ENCODE measurements at regions not wholly inside any gene's neighbourhood (a gene's known extent, or its start where the extent isn't known, plus 50 kb on each side); places are given as distances from the start of the nearest gene placed in this dataset.
"Not testable (repeated sequence)": the region's sequence is repeated elsewhere in the genome, so short reads cannot be mapped to it uniquely, and the experiment has no call there.

DNA sequence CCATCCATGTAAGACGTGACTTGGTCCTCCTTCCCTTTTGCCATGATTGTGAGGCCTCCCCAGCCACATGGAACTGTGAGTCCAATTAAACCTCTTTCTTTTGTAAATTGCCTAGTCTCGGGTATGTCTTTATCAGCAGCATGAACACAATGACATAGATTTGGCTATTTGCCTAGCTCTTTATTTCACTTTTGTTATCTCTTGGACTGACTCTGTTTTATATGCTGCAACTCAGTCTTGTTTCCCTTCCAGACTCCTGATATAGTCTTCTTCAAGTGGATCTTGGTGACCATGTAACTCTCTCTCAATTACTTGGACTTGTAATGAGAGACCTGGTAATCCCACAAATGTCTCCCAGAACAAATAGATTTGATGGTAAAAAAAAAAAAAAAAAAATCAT lies 627.6 kb downstream of the CCDC85A start:
- no peak for ATAC-seq

DNA sequence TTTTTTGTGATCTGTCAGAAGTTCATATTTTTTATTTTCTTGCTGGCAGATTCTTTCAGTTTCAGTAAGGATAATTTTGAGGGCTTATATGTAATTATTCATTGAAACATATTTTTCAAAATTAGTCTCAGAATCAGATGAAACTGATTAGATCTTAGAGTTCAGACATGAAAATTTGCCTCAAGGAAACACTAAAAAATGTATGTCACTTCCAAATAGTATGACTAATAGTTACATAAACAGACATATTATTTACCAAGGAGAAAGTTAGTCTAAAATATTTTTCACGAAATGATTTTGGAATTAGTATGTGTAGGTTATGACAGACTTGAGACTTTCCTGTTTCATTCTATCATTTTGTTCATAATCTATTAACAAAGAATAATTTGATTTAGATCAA lies 628.6 kb downstream of the CCDC85A start:
- no peak for ATAC-seq

DNA sequence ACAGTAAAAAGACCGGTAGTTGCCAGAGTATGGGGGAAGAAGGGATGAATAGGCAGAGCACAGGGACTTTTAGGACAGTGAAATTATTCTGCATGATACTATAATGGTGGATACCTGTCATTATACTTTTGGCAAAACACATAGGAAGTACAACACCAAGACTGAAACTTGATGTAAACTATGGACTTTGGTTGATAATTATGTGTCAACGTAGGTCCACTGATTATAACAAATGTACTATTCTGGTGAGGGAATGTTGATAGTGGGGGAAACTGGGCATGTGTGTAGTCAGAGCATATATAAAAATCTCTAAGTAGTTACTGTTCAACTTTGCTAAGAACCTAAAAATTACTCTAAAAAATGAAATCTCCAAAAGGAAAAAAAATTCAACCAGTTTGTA lies 629.7 kb downstream of the CCDC85A start:
- no peak for ATAC-seq

DNA sequence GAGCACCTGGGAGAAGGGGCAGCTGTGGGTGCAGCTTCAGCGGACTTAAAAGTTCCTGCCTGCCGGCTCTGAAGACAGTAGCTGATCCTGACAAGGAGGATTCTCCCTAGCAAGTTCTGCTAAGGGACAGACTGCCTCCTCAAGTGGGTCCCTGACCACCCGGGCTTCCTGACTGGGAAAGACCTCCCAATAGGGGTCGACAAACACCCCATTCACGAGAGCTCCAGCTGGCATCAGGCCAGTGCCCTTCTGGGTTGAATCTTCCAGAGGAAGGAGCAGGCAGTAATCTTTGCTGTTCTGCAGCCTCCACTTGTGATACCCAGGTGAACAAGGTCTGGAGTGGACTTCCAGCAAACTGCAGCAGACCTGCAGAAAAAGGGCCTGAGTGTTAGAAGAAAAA lies 632.9 kb downstream of the CCDC85A start:
- no peak for ATAC-seq

DNA sequence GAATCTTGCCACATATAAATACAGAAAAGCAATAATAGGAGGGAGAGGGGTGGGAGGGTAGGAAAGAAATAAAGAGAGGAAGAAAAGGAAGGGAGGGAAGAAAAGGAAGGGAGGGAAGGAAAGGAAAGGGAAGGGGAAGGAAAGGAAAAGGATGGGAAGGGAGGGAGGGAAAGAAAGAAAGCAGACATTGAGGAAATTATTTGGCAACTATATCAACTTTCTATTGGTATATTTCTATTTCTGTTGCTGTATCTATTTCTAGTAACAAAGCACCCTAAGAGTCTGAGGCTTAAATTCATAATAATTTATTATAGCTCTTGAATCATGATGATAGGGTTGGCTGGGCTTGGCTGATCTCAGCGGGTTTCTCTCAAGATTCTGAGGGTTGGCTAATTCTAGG lies 648.0 kb downstream of the CCDC85A start:
- ATAC-seq: no peak

DNA sequence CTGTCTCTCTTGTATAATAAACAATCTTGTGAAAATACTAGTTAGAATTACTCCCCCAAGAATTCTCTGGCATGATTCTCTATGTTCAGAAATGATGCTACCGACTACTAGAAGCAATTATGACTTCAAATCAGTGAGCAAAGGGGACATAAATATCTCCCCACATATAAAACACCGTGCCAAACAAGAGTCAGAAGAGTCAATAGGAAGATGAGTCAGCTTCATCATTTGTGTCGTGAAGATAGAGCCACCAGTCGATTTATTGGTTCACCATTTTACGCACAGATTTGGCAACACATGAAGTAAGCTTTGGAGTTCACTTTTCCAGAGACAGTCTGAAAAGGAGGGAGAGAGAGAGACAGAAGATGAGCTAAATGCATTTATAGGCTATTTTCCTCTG lies 650.9 kb downstream of the CCDC85A start:
- no peak for ATAC-seq

DNA sequence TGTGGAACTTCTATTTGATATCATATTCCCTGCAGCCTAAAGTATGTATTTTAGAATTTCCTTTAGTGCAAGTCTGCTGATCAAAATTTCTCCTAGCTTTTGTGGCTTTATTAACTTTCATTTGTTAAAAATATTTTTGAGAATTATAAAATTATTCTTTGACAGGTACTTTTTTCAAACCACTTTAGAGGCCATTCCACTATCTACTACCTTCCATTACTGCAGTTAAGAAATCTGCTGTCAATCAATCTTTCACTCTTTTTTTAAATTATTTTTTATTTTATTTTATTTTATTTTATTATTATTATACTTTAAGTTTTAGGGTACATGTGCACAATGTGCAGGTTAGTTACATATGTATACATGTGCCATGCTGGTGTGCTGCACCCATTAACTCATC lies 656.2 kb downstream of the CCDC85A start:
- not testable (repeated sequence) for ATAC-seq

DNA sequence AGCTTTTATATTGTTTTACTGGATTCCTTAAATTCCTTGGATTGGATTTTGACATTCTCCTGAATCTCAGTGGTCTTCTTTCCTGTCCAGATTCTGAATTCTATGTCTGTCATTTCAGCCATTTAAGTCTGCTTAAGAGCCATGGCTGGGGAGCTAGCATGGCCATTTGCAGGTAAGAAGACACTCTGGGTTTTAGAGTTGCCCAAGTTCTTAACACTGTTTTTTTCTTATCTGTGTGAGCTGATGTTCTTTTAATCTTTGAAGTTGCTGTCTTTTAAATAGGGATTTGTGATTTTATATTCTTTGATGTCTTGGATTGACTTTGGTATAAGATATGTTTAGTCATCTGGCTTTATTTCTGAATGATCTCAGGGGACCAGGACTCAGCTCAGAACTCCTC lies 677.2 kb downstream of the CCDC85A start:
- ATAC-seq: no peak

DNA sequence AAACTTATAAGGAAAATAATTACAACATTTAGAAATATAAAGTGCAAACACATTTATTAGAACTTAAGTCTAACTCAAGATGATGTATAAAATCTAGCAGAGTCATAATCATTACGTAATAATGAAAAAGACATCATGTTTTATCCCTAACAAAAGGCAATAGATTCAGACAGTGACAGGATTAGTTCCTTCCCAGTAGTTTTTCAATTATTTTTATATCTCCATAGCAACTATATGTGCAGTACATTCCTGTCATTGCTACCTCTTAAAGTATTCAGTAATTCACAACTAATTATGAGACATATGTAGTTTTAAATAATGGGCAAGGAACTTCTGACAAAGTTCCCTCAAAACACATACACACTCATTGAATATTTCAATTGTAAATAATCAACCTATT lies 687.9 kb downstream of the CCDC85A start:
- ATAC-seq: no peak

DNA sequence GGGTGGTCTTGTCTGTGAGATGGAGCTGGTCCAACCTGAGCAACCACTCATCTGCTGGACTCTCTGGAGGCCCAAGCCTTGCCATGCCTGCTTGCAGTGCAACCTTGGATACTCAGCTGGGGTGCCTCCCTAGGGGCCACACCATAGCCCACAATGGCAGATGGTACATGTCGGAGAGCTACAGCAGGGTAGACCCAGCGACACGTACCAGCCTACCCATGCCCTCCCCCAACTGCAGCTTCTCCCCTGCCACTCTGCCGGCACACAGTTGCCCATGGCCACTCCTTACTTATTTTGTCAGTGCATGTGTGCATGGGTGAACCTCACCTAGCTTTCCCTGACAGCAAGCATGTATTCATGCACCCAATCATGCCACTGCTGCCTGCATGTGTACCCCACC lies 690.9 kb downstream of the CCDC85A start:
- ATAC-seq: no peak

DNA sequence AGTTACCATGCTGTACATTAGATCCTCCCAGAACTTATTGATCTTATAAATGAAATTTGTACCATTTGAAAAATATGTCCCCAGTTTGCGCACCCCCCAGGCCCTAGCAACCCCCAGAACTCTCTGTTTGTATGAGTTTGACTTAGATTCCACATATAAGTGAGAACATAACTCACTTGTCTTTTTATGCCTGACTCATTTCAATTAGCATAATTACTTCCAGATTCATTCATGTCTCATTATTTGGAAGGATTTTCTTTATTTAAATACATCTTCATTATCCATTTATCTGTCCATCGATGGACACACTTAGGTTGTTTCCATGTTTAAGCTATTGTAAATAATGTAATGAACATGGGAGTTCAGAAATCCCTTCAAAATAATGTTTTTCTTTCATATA lies 705.9 kb downstream of the CCDC85A start:
- ATAC-seq: no peak

DNA sequence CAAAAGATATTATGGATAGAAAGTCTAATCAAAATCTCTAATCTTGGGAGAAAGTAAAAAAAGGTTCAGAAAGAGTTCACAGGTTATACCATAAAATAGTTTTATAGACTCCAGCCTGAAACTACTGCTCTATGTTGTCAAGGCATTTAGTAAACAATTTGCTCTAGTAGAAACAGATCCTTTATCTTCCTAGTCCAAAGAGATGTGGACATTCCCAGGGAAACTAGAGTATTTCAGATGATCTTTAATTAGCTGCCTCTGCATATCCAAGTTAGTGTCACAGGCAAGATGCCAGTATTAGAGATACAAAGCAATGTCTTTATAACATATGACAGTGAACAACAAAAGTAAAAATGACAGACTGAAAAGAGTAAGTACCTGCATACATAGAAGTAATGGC lies 708.6 kb downstream of the CCDC85A start:
- no peak for ATAC-seq

DNA sequence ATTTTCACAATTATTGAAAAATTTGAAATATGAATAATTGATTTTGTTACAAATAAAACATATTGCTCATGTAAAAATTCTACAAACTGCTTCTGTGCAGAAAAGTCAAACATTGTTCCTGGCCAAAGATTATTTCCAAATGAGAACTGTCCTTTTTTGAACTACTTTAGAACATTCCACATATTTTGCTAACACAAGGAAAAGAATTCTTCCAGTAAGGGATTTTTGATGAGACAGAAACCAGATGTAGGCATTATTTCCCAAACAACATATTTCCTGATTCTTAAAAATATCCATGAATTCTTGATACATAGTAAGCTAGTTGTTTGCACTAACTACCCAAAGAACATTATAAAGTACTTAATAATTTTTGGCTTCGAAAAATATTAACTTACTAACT lies 715.2 kb downstream of the CCDC85A start:
- ATAC-seq: no peak

DNA sequence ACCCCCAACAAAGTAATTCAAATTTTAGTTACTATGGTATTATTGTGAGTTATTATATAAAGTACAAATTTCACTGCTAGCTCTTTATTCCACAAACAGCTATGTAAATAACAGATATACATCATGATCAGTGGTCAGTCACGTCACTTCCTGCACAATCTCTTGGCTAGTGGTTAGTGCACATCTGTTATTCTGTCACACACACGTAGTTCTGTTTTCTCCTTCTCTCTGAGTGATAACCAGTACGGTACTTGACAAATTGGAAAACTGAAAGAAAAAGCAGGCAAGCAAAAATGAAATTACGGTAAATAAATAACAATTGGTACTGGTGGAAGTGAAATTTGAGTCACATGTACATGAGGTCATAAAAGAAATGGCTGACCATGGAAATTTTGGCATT lies 728.7 kb downstream of the CCDC85A start:
- ATAC-seq: no peak

DNA sequence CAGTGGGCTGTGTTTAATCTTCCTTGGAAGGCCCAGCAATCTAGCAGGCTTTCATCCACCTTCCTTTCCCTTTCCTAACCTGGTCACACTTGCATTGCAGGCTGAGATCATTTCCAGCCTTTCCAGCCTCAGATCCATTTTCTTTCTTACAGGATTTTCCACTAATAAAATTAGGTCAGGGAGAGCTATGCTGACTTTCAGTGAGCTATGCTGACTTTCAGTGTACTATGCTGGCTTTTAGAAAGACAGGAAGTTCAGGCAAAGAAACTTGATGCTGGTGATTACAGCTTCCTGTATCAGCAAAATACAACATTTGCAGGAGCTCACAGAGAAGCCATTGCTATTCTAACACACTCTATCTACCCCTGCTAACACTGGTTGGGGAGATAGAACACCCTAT lies 735.0 kb downstream of the CCDC85A start:
- no peak for ATAC-seq

DNA sequence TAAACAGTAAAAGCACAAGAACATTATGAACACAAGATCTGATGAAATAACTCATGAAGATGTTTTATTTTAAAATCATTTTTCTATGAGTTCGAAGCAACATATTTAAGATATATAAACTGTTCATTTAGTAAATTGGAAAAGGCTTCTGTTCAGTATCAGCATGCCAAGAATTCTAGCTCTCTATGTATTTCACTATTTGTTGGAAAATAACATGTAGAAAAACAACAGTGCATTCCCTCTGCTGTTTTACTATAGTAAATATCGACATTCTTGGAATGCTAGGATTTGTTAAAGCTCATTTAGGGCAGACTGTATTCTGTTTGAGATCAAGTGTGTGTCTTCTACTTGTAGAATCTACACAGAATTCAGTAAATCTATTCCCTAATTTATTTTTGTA lies 750.2 kb downstream of the CCDC85A start:
- no peak for ATAC-seq

DNA sequence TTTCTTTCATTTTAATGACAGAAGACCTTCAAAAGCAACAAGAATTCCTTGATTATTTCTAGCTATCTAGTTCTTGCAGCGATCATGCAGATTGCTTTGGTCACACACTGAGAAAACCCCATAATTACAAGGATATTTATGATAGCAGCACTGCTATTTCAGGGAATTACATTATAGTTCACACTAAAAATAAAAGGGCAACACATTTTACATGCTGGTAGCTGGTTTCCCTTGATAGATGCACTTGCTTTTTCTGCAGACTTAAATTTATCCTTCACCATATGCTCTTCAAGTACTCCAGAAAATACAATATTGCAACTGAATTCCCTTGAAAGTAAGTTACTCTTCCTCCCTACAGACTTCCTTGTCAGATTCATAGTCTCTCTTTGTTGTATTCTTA lies 751.1 kb downstream of the CCDC85A start:
- no peak for ATAC-seq

DNA sequence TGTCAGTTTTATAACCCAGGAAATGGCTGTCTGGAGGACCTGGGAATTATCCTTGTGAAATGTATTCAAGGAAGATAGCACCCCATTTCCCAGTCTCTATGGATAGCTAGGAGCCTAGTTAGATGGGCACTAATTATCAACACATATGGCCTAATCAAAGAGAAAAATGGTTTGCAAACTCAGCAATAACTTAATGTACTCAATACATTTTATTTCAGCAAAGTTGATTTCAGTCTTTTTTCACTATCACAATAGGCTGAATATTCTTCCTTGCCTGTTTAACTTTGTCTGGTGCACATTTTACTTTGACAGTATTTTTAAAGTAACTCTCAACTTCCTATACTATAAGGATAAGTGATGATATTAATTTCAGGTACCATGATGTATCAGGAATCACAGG lies 756.3 kb downstream of the CCDC85A start:
- no peak for ATAC-seq

DNA sequence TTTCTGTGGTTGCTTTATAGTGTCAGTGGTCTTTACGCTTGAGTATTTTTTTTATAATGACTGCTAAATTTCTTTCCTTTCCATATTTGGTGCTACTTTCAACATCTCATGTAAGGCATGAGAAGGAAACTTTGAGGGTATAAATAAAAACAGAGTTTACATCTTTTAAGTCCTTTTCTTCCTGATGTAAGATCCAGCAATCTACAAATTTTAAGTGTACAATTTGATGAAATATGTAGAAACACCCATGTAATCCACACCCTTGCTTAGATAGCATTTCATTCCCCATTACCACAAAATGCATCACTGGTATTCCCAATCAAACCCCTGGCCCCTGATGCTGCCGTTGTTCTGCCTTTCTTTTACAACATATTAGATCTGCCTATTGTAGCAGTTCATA lies 769.1 kb downstream of the CCDC85A start:
- no peak for ATAC-seq

DNA sequence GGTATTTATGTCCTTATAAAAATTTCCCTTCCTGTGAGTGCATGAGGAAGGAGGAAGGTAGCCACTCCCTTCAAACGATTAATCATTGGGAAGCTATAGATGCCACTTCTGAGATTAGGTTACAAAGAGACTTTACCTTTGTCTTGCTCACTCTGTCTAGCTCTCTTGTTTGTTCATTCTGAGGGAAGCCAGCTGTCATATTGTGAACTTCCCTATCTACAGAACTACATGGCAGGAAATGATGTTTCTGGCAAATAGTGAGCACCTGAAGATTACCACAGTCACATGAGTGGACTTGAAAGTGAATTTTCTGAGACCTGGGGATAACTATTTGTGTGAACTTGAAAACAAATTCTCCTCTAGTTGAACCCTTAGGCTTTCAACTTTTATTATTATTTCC lies 776.8 kb downstream of the CCDC85A start:
- ATAC-seq: no peak

DNA sequence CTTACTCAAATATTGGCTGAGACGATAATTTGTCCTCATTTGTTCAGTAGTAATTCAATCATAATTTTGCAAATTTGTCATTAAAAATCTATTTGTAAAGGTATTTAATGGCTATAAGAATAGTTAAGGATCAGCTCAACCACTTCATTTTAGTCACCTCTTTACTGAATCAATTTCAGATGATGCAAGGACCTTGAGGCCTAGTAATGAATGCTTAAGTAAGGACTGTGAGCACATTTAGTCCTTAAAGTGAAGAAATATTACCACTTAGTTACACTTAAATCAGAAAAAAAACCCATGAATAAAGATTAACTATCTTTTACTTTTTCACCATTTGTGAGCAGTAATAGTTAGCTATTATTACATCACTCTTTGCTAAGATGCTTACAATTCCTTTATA lies 778.9 kb downstream of the CCDC85A start:
- ATAC-seq: no peak

DNA sequence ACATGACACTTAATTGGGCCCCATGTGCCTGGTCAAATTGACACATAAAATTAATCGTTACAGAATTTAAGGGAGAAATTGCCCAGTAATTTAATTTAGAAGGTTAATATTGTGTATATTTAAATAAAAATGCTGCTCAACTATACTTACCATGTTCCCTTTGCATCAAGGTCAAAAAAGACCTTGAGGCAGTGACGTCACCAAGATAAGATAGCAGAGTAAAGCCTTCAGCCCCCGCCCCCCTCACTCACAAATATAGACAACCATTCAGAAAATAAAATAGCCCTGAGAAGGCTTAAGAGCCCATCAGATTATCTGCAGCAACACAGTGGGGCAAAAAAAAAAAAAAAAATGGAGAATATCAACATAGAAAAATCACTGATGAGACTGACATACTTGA lies 785.7 kb downstream of the CCDC85A start:
- ATAC-seq: no peak

DNA sequence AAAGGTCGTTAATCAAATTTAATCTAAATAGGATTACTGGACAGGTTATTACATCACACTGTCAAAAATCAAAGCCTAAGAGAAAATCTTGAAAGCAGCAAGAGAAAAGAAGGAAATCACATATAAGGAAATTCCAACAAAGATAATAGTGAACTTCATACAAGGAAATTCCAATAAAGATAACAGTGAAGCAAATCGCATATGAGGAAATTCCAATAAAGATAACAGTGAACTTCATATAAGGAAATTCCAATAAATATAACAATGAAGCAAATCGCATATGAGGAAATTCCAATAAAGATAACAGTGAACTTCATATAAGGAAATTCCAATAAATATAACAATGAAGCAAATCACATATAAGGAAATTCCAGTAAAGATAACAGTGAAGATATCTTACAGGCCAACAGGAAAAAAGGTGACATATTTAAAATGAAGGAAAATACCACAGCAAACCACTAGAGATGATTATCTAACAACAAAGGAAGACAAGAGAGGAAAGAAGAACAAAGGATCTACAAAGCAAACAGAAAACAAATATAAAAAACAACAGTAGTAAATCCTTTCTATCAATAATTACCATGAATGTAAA lies 787.7 kb downstream of the CCDC85A start:
- no peak for ATAC-seq

DNA sequence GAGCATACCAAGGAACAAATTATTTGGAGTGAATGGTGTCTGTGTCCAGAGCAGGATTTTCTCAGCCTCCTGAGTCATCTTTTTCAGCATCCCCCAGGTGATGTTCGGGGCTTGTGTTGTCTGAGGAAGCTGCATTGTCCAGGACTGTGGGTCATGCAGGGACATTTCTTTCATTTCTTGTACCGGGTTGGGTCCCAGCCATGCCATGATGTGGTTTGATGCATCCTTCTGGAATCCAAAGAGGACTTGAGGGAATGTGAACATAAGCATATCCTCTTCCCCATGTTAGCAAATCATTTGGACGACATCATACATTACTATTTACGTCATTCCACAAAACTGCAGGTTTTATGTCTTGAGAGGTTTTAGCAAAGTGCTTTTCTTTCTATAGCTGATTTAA lies 797.8 kb downstream of the CCDC85A start:
- no peak for ATAC-seq

DNA sequence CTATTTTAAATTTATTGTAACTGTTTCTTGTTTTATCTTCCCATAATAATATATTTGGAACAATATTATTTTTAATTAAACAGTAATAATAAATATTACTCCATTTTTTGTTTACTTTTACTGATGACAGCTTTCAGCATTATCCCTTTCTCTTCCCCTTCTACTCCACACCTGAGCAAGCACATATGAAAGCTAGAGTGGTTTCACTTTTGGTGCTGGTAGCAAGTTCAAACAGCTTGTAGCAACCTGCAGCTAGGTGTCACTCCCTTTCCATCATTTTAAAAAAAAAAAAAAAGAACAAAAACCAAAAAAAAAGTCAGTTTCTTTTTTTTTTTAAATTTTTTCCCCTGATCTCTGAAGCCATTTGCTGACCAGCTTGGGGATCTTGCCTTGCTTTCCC lies 801.8 kb downstream of the CCDC85A start:
- no peak for ATAC-seq

DNA sequence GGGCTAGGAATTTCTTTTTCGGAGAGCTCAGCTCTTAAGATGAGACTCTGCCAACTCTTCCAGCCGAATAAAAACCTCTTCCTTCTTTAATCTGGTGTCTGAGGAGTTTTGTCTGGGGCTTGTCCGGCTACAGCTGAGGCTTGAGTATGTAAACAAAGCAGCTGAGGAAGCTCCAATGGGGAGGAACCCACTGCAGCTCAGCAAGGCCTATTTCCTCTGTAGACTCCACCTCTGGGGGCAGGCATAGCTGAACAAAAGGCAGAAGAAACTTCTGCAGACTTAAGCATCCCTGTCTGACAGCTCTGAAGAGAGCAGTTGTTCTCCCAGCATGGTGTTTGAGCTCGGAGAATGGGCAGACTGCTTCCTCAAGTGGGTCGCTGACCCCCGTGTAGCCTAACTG lies 838.7 kb downstream of the CCDC85A start:
- no peak for ATAC-seq

All from esophagus mucosa (tissue), 1 donor.